ENCODE measurements at regions not wholly inside any gene's neighbourhood (a gene's known extent, or its start where the extent isn't known, plus 50 kb on each side); places are given as distances from the start of the nearest gene placed in this dataset.

GRCh38 chr10:69726850-69727249, 74.9 kb upstream of the COL13A1 start:
- TF ChIP-seq, protein P1, sequence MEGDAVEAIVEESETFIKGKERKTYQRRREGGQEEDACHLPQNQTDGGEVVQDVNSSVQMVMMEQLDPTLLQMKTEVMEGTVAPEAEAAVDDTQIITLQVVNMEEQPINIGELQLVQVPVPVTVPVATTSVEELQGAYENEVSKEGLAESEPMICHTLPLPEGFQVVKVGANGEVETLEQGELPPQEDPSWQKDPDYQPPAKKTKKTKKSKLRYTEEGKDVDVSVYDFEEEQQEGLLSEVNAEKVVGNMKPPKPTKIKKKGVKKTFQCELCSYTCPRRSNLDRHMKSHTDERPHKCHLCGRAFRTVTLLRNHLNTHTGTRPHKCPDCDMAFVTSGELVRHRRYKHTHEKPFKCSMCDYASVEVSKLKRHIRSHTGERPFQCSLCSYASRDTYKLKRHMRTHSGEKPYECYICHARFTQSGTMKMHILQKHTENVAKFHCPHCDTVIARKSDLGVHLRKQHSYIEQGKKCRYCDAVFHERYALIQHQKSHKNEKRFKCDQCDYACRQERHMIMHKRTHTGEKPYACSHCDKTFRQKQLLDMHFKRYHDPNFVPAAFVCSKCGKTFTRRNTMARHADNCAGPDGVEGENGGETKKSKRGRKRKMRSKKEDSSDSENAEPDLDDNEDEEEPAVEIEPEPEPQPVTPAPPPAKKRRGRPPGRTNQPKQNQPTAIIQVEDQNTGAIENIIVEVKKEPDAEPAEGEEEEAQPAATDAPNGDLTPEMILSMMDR (IDR thresholded peaks at IDR 0.05; ENCODE audit: control extremely low read depth, extremely low read depth, low read depth, missing control alignments) = no peak
- CTCF ChIA-PET = interaction anchor here (3.3 kb wide), 1 partner anchor 10 kb away, joined by 23 read pairs; no protein-coding TSS in a partner anchor
- DNase-seq (ENCODE audit: extremely low spot score) = no peak
- POLR2A ChIA-PET = no interaction called here

DNA sequence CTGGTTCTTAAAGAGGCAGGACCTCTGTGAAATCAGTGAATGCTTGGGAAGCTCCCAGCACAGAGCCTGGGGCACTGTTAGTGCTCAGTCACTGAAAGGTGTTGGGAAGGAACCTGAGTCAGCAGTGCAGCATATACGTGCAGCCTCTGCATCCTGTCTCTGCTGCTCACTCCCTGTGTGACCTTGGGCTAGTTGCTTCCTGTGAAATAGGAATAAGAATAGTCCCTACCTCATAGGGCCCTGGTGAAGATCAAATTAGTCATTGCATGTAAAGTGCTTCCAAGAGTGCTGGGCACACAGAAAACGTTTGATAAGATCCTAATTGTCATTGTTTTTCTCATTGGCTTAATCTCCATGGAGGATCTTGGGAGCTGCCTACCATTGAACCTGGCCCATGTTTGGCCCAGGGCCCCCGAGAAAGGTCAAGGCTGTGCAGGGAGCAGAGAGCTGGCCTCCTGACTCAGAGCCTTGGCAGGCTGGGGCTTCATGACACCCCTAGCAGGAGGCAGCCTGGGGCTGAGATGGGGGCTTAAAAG, 73.3 kb upstream of the COL13A1 start:
- ChIA-PET CTCF (interaction anchor here (0.9 to 3.3 kb wide), 2 partner anchors 12 to 155 kb away, joined by 3 to 23 read pairs; no protein-coding TSS in a partner anchor), POLR2A (no interaction called here)
- TF ChIP-seq, protein P1 (IDR thresholded peaks at IDR 0.05; ENCODE audit: control extremely low read depth, extremely low read depth, low read depth, missing control alignments) = no peak
- no peak for DNase-seq (ENCODE audit: extremely low spot score)

GRCh38 chr10:69729326-69730048, 72.2 kb upstream of the COL13A1 start:
- ChIA-PET CTCF (interaction anchor here (1.2 to 3.3 kb wide), 2 partner anchors 13 kb away, joined by 4 to 23 read pairs; no protein-coding TSS in a partner anchor), POLR2A (no interaction called here)
- TF ChIP-seq, protein P1 (IDR thresholded peaks at IDR 0.05; ENCODE audit: control extremely low read depth, extremely low read depth, low read depth, missing control alignments) = no peak
- DNase-seq (ENCODE audit: extremely low spot score) = no peak

DNA sequence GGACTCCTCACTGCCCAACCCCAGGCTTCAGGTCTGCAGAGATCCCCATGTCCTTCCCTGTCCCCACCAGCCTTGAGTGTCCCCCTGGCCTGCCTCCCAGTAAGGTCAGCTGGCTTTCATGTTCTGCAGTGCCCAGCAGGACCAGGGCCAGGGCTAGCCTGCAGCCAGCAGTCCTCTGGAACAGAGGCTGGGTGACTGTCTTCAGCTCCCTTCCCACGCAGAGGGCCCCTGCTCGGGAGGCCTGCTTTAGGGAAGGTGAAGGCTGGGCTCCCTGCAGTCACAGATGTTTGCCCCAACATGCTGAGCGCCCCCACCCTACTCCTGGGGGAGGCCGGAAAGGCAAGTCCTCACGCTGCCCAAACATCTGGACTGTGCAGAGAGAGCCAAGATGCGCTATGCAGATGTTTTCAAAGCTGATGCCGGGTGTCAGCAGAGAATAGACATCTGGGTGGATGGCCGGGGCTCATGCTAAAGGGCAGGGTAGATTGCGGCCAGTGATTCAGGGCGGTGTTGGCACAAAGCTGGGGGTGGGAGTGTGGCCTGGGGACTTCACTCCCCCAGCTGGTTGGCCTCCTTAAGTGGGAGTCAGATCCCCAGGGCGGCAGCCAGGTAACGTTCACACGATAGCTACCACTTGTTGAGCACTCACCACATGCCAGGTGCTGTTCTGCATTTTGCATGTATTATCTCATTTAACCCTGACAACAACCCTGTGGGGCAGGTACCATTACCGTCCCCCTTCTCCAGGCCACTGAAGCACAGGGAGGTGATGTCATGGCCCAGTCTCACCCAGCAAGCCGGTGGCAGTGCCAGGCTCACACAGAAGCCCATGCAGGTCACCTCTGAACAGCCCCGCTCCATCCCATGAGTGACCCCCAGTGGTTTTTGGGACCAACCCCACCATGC, 71.2 kb upstream of the COL13A1 start:
- DNase-seq (ENCODE audit: extremely low spot score) = no peak
- TF ChIP-seq, protein P1 (IDR thresholded peaks at IDR 0.05; ENCODE audit: control extremely low read depth, extremely low read depth, low read depth, missing control alignments) = no peak
- POLR2A ChIA-PET = no interaction called here
- CTCF ChIA-PET = interaction anchor here (1.2 kb wide), 1 partner anchor 14 kb away, joined by 4 read pairs; no protein-coding TSS in a partner anchor

GRCh38 chr10:69731184-69731583, 70.5 kb upstream of the COL13A1 start:
- no peak for DNase-seq (ENCODE audit: extremely low spot score)
- CTCF ChIA-PET = no interaction called here
- POLR2A ChIA-PET = no interaction called here
- TF ChIP-seq, protein P1 (IDR thresholded peaks at IDR 0.05; ENCODE audit: control extremely low read depth, extremely low read depth, low read depth, missing control alignments) = no peak

- TF ChIP-seq, protein P1 (IDR thresholded peaks at IDR 0.05; ENCODE audit: control extremely low read depth, extremely low read depth, low read depth, missing control alignments) = no peak
- ChIA-PET CTCF (no interaction called here), POLR2A (no interaction called here)
Observed at GRCh38 chr10:69731698-69732097, 70.0 kb upstream of the COL13A1 start.

More at GRCh38 chr10:69731698-69732097, 70.0 kb upstream of the COL13A1 start:
- DNase-seq (ENCODE audit: extremely low spot score) = no peak

Data from GM10248 (cell line).